Activated CD8-positive, alpha-beta memory T cell treated with anti-CD3 and anti-CD28 coated beads for 1 hour (primary cell): ENCODE measurements at regions not wholly inside any gene's neighbourhood (a gene's known extent, or its start where the extent isn't known, plus 50 kb on each side); places are given as distances from the start of the nearest gene placed in this dataset.

Experiments used
- DNase-seq, 2 donors: peaks; one replicate each; pipeline ENCODE4 v3.0.0-alpha.2; 2020; ENCODE audit warnings: low read depth in 1 of 2; ENCODE audit errors: extremely low read depth in 1 of 2

- no peak for DNase-seq
These were observed 297.5 kb upstream of the DPH6 start for GRCh38 chr15:35843498-35843897.

GRCh38 chr15:35850284-35850683 is 304.3 kb upstream of the DPH6 start:
- DNase-seq: no peak

- no peak for DNase-seq
These were observed 305.5 kb upstream of the DPH6 start for GRCh38 chr15:35851491-35851890.

GRCh38 chr15:35852818-35853624 is 307.1 kb upstream of the DPH6 start:
- DNase-seq: no peak

- DNase-seq: no peak
These were observed 308.4 kb upstream of the DPH6 start for GRCh38 chr15:35854316-35854715.

GRCh38 chr15:35857567-35858226 is 311.7 kb upstream of the DPH6 start:
- DNase-seq: no peak

GRCh38 chr15:35858707-35859106 is 312.7 kb upstream of the DPH6 start:
- no peak for DNase-seq

- no peak for DNase-seq
These were observed 317.7 kb upstream of the DPH6 start for GRCh38 chr15:35863655-35864054.

- no peak for DNase-seq
These were observed 321.4 kb upstream of the DPH6 start for GRCh38 chr15:35867356-35867755.

- DNase-seq: no peak
These were observed 325.3 kb upstream of the DPH6 start for GRCh38 chr15:35871282-35871681.

GRCh38 chr15:35871812-35872211 is 325.8 kb upstream of the DPH6 start:
- no peak for DNase-seq

GRCh38 chr15:35872577-35872976 is 326.6 kb upstream of the DPH6 start:
- DNase-seq: no peak

GRCh38 chr15:35874260-35874905 is 328.4 kb upstream of the DPH6 start:
- no peak for DNase-seq

- no peak for DNase-seq
These were observed 330.8 kb upstream of the DPH6 start for GRCh38 chr15:35876762-35877161.

- DNase-seq: no peak
These were observed 334.9 kb upstream of the DPH6 start for GRCh38 chr15:35880896-35881295.

- no peak for DNase-seq
These were observed 339.9 kb upstream of the DPH6 start for GRCh38 chr15:35885870-35886269.

GRCh38 chr15:35886765-35887164 is 340.8 kb upstream of the DPH6 start:
- no peak for DNase-seq

- no peak for DNase-seq
These were observed 342.9 kb upstream of the DPH6 start for GRCh38 chr15:35888815-35889214.

GRCh38 chr15:35907511-35907910 is 361.5 kb upstream of the DPH6 start:
- no peak for DNase-seq

GRCh38 chr15:35909414-35909813 is 363.4 kb upstream of the DPH6 start:
- DNase-seq: no peak

- DNase-seq: no peak
These were observed 364.3 kb upstream of the DPH6 start for GRCh38 chr15:35910227-35910626.
